ENCODE measurements at regions not wholly inside any gene's neighbourhood (a gene's known extent, or its start where the extent isn't known, plus 50 kb on each side); places are given as distances from the start of the nearest gene placed in this dataset.
"Not testable (repeated sequence)": the region's sequence is repeated elsewhere in the genome, so short reads cannot be mapped to it uniquely, and the experiment has no call there.

DNA sequence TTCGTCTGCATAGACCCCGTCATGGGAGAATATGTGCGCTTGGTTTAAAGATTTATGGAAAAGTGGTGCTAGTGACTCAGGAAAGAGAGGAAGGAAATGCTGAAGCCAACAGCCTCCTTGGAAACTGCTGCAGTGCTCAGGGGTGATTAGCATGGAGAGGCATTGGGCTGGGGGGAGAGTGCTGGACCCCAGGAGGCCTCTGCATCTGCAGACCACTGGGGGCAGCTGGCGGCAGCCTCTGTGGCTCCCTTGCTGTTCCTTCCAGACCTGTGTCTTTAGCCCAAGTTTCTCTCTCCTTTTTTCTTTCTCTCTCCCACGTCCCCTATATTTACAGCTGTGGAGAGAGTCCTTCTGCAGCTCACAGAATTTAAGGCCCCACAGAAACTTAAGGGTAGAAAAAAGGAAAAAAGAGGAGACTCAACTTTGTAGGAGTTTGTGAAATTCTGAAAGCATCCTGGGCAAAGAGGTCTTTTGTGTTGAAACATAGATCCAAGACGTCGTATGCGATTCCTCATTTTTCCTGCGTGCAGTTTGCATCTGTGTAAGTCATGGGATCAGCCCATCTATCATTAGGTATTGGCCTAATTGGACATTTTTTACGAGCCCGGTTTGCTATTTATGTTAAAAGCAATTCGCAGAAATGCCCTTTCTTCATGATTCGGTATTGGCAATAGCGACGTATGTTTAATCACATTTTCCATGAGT lies 116.2 kb upstream of the ZNF536 start:
- TF ChIP-seq, protein P1, sequence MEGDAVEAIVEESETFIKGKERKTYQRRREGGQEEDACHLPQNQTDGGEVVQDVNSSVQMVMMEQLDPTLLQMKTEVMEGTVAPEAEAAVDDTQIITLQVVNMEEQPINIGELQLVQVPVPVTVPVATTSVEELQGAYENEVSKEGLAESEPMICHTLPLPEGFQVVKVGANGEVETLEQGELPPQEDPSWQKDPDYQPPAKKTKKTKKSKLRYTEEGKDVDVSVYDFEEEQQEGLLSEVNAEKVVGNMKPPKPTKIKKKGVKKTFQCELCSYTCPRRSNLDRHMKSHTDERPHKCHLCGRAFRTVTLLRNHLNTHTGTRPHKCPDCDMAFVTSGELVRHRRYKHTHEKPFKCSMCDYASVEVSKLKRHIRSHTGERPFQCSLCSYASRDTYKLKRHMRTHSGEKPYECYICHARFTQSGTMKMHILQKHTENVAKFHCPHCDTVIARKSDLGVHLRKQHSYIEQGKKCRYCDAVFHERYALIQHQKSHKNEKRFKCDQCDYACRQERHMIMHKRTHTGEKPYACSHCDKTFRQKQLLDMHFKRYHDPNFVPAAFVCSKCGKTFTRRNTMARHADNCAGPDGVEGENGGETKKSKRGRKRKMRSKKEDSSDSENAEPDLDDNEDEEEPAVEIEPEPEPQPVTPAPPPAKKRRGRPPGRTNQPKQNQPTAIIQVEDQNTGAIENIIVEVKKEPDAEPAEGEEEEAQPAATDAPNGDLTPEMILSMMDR (IDR thresholded peaks at IDR 0.05; ENCODE audit: insufficient read depth, low read depth, low read length) = no peak
- no peak overlapping the region for H3K4me3 ChIP-seq (ENCODE audit: low read depth, low read length)
- no peak for DNase-seq (ENCODE audit: low read depth)

DNA sequence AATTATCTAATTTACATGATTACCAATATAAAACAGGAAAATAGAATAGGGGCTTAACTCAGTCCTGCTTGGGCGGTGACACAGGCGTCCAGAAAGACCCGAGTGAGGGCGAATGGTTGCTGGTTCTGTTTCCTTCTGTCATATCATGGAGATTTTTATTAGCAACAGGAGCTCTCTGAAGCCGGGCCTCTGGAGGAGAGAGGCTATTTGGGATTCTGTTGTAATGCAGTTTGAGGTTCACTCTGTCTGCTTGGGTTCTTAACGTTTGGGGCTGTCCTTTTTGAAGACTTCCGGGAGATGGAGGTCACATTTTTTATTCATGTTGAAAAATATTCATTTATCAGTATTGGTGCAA lies 115.7 kb upstream of the ZNF536 start:
- DNase-seq (ENCODE audit: low read depth) = no peak
- no peak overlapping the region for H3K4me3 ChIP-seq (ENCODE audit: low read depth, low read length)
- TF ChIP-seq, protein P1 (IDR thresholded peaks at IDR 0.05; ENCODE audit: insufficient read depth, low read depth, low read length) = no peak

DNA sequence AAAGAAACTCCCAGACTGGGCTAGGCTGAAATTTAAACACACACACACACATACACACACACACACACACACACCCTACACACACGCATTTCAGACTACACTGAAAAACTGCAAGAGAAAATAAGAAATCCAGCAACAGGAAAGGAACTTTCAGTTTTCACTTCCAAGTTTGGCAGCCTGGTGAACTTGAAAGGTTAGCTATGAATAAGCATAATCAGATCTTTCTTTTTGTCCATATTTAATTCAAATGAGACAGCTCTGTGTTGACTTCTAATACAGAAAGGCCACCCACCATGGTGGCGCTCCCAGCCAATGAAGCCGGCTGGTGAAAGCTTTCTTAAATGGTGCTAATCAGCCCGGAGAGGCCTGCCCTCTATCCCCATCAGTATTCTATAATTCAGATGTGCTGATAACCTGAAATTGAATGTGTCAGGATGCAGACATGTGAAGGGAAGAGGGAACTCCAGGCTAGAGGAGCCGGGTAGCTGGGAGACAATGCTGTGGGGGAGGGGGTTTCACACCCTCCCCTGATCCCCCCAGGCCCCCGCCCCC lies 108.3 kb upstream of the ZNF536 start:
- H3K4me3 ChIP-seq (ENCODE audit: low read depth, low read length) = no peak overlapping the region
- TF ChIP-seq, protein P1 (IDR thresholded peaks at IDR 0.05; ENCODE audit: insufficient read depth, low read depth, low read length) = no peak
- DNase-seq (ENCODE audit: low read depth) = no peak

DNA sequence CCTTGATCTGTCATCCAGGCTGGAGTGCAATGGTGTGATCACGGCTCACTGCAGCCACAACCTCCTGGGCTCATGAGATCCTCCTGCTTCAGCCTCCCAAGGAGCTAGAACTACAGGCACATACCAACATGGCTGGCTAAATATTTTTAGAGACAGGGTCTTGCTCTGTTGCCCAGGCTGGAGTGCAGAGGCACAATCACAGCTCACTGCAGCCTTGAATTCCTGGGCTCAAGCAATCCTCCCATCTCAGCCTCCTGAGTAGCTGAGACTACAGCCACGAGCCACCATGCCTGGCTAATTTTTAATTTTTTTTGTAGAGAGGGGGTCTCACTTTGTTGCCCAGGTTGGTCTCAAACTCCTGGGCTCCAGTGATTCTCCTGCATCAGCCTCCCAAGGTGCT lies 106.3 kb upstream of the ZNF536 start:
- not testable (repeated sequence) for DNase-seq (ENCODE audit: low read depth); H3K4me3 ChIP-seq (ENCODE audit: low read depth, low read length)

DNA sequence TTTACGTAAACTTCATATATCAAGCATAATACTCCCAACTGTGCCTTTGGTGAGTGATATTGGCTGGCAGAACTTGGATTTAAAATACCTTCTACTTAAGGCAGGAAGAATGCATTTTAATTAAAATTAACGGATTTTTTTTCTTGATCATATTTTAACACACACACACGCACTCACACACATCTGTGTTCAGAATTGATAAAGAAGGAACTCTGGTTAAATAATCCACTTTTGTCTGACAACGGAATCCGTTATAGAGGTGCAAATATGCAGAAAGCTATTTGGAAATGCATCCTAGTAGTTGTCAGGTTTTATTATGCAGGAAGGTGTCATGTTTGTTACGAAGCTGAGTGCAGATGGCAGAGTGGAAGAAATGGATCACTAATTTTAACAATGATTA lies 105.5 kb upstream of the ZNF536 start:
- no peak for DNase-seq (ENCODE audit: low read depth)
- no peak overlapping the region for H3K4me3 ChIP-seq (ENCODE audit: low read depth, low read length)
- TF ChIP-seq, protein P1 (IDR thresholded peaks at IDR 0.05; ENCODE audit: insufficient read depth, low read depth, low read length) = no peak

DNA sequence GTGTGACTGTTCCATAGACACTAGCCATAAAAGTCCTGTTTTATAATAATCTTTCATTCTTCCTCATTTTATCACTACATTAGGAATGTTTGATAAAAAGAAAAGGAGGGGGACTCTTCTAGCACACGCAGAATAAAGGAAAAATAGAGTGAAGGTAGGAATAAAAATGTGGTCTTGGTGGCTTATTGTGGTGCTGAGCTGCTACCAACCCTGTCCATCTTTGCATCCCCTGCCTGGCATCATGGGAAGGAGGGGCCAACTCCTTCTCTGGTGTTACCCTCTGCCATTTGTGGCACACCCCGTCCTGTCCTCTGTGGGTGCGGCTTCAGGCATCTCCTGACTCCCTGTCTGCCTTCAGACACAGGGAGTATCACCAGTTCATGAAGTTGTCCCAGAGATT lies 104.9 kb upstream of the ZNF536 start:
- TF ChIP-seq, protein P1 (IDR thresholded peaks at IDR 0.05; ENCODE audit: insufficient read depth, low read depth, low read length) = no peak
- DNase-seq (ENCODE audit: low read depth) = no peak
- no peak overlapping the region for H3K4me3 ChIP-seq (ENCODE audit: low read depth, low read length)

DNA sequence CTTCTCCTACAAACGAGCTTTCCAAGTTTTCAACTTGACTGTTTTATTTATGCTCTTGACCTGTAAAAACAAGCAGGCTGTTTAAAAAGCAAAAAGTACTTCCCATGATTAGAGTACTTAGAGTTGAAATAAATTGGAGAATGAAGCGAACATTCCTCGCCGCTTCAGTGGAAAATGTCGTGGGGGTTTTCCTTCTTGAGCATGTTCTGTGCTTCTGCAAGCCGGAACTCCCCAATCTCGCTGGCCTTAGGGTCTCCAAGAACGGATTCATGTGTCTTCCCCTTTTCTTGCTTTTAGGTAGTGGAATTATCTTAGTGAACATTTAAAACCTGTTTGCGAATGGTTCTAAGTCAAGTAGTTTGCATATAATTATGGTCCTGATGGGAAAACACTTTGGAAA lies 103.6 kb upstream of the ZNF536 start:
- no peak for DNase-seq (ENCODE audit: low read depth)
- no peak overlapping the region for H3K4me3 ChIP-seq (ENCODE audit: low read depth, low read length)
- TF ChIP-seq, protein P1 (IDR thresholded peaks at IDR 0.05; ENCODE audit: insufficient read depth, low read depth, low read length) = no peak
